ENCODE measurements at regions not wholly inside any gene's neighbourhood (a gene's known extent, or its start where the extent isn't known, plus 50 kb on each side); places are given as distances from the start of the nearest gene placed in this dataset.

DNA sequence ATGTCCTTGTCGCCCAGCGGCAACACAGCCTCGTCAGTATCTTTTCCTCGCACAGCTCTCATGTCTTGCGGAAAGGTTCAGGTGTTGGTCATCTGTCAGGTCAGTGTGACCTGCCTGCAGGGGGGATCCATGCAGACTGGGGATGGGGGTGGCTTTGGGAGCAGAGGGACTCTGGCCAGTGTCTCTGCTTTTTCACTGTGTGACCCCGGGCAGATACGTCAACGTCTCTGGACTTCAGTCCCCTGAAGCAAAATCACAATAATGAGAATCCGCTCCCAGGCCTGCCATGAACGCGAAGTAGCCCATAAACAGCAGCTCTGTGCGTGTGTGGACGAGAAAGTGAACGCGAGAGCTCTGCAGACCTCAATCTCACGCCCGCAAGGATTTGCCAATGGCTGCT, 75.7 kb upstream of the FCN1 start:
- no peaks in the 10 kb centered on the region for H3K36me3 ChIP-seq (replicated peaks in 1 of 2; ENCODE audit: control insufficient read depth in 1 of 2, insufficient read depth in 2 of 2, low read length in 1 of 2)
- no peaks in the 10 kb centered on the region for H3K79me2 ChIP-seq (ENCODE audit: insufficient read depth)
- CTCF ChIA-PET, result interaction anchor here (1.6 kb wide), 1 partner anchor 31 kb away, joined by 3 read pairs; no protein-coding TSS in a partner anchor
- TF ChIP-seq RCOR1 (IDR thresholded peaks at IDR 0.05; ENCODE audit: low read length) (no peak), EZH2phosphoT487 (IDR thresholded peaks at IDR 0.05; ENCODE audit: borderline replicate concordance, low read depth) (no peak), SIN3A (IDR thresholded peaks at IDR 0.05; ENCODE audit: borderline replicate concordance, low read depth, low read length) (no peak), NRF1 (IDR thresholded peaks at IDR 0.05; ENCODE audit: low read depth, low read length) (no peak), CHD2 (IDR thresholded peaks at IDR 0.05; ENCODE audit: low read length, partially characterized antibody) (no peak), NFIC (IDR thresholded peaks at IDR 0.05; ENCODE audit: borderline replicate concordance) (no peak), YY1 (IDR thresholded peaks at IDR 0.05; ENCODE audit: low read depth) (no peak), POLR2AphosphoS5 (IDR thresholded peaks at IDR 0.05; ENCODE audit: low read depth, low read length) (no peak), RXRA (IDR thresholded peaks at IDR 0.05; ENCODE audit: borderline replicate concordance, low read depth) (no peak)
- DNase-seq, result no peak
- H2AFZ ChIP-seq (ENCODE audit: low read depth), result no peak overlapping the region
- no peak overlapping the region for H3K9ac ChIP-seq
- no peaks in the 10 kb centered on the region; a peak in 1 of 4 replicates for H3K4me1 ChIP-seq (ENCODE audit: control insufficient read depth in 1 of 2, insufficient read depth in 2 of 2, low read depth in 1 of 2, low read length in 1 of 2)
- H4K20me1 ChIP-seq (ENCODE audit: insufficient read depth), result no peaks in the 10 kb centered on the region
- no peak overlapping the region for H3K4me2 ChIP-seq
- WGBS (ENCODE audit: low lambda C conversion rate), result 63% methylated on average over 17 of the region's 17 CpGs
- H3K4me3 ChIP-seq (ENCODE audit: low read depth in 2 of 2, low read length in 1 of 2), result no peak overlapping the region
- no peaks in the 10 kb centered on the region for H3F3A ChIP-seq (replicated peaks; ENCODE audit: insufficient read depth)
- no peaks in the 10 kb centered on the region for H3K27me3 ChIP-seq (ENCODE audit: insufficient read depth)
- no peaks in the 10 kb centered on the region for H3K9me2 ChIP-seq
- POLR2A ChIA-PET, result no interaction called here
- H3K9me3 ChIP-seq, result no peaks in the 10 kb centered on the region
- no peak overlapping the region for H3K27ac ChIP-seq (ENCODE audit: low read depth in 2 of 2, low read length in 1 of 2)

DNA sequence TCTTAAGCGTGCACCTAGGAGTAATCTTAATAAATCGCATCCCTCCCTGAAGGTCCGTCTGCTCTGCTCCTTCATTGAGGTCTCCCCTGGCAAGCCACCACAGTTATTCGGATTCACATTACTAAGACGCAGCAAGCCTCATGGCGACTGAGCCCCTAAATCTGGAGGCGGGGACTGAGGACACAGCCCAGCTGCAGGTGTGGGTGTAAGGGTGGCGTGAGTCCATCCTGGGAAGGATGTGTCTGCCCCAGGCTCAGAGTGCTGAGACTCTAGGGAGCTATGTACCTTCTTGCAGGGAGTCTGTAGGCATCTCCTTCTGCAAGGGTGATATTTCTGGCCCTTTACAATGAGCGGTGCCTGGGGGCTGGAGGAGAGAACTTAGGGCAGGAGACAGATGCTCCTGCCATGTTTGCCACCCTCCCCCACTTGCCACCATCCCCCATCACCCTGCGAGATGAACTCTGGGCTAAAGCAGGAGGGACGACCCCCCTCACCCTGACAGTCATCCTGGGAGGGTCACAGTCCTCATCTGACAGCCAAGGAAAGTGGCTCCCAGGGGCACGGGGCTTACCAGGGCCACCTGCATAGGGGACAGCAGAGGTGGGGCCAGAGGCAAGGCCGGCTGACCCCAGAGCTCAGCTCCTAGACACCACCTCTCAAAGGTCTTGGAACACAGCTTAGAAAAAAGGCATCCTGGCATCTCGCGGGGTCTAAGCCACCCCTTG, 76.4 kb upstream of the FCN1 start:
- no peak for DNase-seq
- no peaks in the 10 kb centered on the region for H3K9me2 ChIP-seq
- H3K4me1 ChIP-seq (ENCODE audit: control insufficient read depth in 1 of 2, insufficient read depth in 2 of 2, low read depth in 1 of 2, low read length in 1 of 2), result no peaks in the 10 kb centered on the region; a peak in 1 of 4 replicates
- H3K9me3 ChIP-seq, result no peaks in the 10 kb centered on the region
- ChIA-PET POLR2A (no interaction called here), CTCF (interaction anchor here (1.6 kb wide), 1 partner anchor 30 kb away, joined by 3 read pairs; no protein-coding TSS in a partner anchor)
- no peaks in the 10 kb centered on the region for H3K36me3 ChIP-seq (replicated peaks in 1 of 2; ENCODE audit: control insufficient read depth in 1 of 2, insufficient read depth in 2 of 2, low read length in 1 of 2)
- H3K27ac ChIP-seq (ENCODE audit: low read depth in 2 of 2, low read length in 1 of 2), result no peak overlapping the region
- H3K9ac ChIP-seq, result no peak overlapping the region
- no peak overlapping the region for H2AFZ ChIP-seq (ENCODE audit: low read depth)
- WGBS (ENCODE audit: low lambda C conversion rate), result 48% methylated on average over 12 of the region's 15 CpGs
- no peaks in the 10 kb centered on the region for H3F3A ChIP-seq (replicated peaks; ENCODE audit: insufficient read depth)
- no peak overlapping the region for H3K4me3 ChIP-seq (ENCODE audit: low read depth in 2 of 2, low read length in 1 of 2)
- H3K79me2 ChIP-seq (ENCODE audit: insufficient read depth), result no peaks in the 10 kb centered on the region
- no peaks in the 10 kb centered on the region for H3K27me3 ChIP-seq (ENCODE audit: insufficient read depth)
- no peak overlapping the region for H3K4me2 ChIP-seq
- no peaks in the 10 kb centered on the region for H4K20me1 ChIP-seq (ENCODE audit: insufficient read depth)
- no peak for TF ChIP-seq SIN3A (IDR thresholded peaks at IDR 0.05; ENCODE audit: borderline replicate concordance, low read depth, low read length)
- TF ChIP-seq, protein P1, sequence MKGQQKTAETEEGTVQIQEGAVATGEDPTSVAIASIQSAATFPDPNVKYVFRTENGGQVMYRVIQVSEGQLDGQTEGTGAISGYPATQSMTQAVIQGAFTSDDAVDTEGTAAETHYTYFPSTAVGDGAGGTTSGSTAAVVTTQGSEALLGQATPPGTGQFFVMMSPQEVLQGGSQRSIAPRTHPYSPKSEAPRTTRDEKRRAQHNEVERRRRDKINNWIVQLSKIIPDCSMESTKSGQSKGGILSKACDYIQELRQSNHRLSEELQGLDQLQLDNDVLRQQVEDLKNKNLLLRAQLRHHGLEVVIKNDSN (IDR thresholded peaks at IDR 0.05; ENCODE audit: borderline replicate concordance, low read depth), result no peak
- TF ChIP-seq JUND (IDR thresholded peaks at IDR 0.05), result no peak
- no peak for TF ChIP-seq RCOR1 (IDR thresholded peaks at IDR 0.05; ENCODE audit: low read length)
- TF ChIP-seq, protein P2, sequence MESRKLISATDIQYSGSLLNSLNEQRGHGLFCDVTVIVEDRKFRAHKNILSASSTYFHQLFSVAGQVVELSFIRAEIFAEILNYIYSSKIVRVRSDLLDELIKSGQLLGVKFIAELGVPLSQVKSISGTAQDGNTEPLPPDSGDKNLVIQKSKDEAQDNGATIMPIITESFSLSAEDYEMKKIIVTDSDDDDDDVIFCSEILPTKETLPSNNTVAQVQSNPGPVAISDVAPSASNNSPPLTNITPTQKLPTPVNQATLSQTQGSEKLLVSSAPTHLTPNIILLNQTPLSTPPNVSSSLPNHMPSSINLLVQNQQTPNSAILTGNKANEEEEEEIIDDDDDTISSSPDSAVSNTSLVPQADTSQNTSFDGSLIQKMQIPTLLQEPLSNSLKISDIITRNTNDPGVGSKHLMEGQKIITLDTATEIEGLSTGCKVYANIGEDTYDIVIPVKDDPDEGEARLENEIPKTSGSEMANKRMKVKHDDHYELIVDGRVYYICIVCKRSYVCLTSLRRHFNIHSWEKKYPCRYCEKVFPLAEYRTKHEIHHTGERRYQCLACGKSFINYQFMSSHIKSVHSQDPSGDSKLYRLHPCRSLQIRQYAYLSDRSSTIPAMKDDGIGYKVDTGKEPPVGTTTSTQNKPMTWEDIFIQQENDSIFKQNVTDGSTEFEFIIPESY (IDR thresholded peaks at IDR 0.05; ENCODE audit: borderline replicate concordance, low read depth), result no peak
- no peak for TF ChIP-seq MEF2A (IDR thresholded peaks at IDR 0.05; ENCODE audit: borderline replicate concordance, low read depth)
- TF ChIP-seq RAD21 (IDR thresholded peaks at IDR 0.05; ENCODE audit: low read length), result no peak
- no peak for TF ChIP-seq ELF1 (IDR thresholded peaks at IDR 0.05)
- TF ChIP-seq MXI1 (IDR thresholded peaks at IDR 0.05; ENCODE audit: low read depth, low read length), result no peak
- no peak for TF ChIP-seq GABPA (IDR thresholded peaks at IDR 0.05; ENCODE audit: low read depth)
- TF ChIP-seq POLR2AphosphoS5 (IDR thresholded peaks at IDR 0.05; ENCODE audit: low read depth, low read length), result no peak
- TF ChIP-seq MAX (IDR thresholded peaks at IDR 0.05; ENCODE audit: low read depth), result no peak
- TF ChIP-seq CTCF (IDR thresholded peaks at IDR 0.05), result no peak
- no peak for TF ChIP-seq TAF1 (IDR thresholded peaks at IDR 0.05; ENCODE audit: borderline replicate concordance, low read depth, low read length)
- TF ChIP-seq TEAD4 (IDR thresholded peaks at IDR 0.05; ENCODE audit: borderline replicate concordance, insufficient read depth), result no peak
- TF ChIP-seq IRF3 (IDR thresholded peaks at IDR 0.05; ENCODE audit: low read depth, low read length), result no peak
- TF ChIP-seq NRF1 (IDR thresholded peaks at IDR 0.05; ENCODE audit: low read depth, low read length), result no peak
- no peak for TF ChIP-seq FOXM1 (IDR thresholded peaks at IDR 0.05; ENCODE audit: low read depth)
